Activated CD8-positive, alpha-beta memory T cell treated with anti-CD3 and anti-CD28 coated beads for 36 hours (primary cell): ENCODE measurements at regions not wholly inside any gene's neighbourhood (a gene's known extent, or its start where the extent isn't known, plus 50 kb on each side); places are given as distances from the start of the nearest gene placed in this dataset.
"Not testable (repeated sequence)": the region's sequence is repeated elsewhere in the genome, so short reads cannot be mapped to it uniquely, and the experiment has no call there.

Source experiments
- CTCF ChIA-PET: fragments of 350-600 bp; sonication (Branson Sonifier 250); formaldehyde crosslinking; loops from one replicate; lab custom pipeline; 2021; ENCODE audit warnings: antibody characterized with exemption; lab: Charles Lee
- POLR2A ChIA-PET: fragments of 350-600 bp; sonication (Branson Sonifier 250); formaldehyde crosslinking; loops from one replicate; lab custom pipeline; 2021; ENCODE audit warnings: antibody characterized with exemption; lab: Charles Lee

GRCh38 chr16:85230764-85231383, 118.6 kb upstream of the CIBAR2 start:
- CTCF ChIA-PET, POLR2A ChIA-PET: not testable (repeated sequence)

DNA sequence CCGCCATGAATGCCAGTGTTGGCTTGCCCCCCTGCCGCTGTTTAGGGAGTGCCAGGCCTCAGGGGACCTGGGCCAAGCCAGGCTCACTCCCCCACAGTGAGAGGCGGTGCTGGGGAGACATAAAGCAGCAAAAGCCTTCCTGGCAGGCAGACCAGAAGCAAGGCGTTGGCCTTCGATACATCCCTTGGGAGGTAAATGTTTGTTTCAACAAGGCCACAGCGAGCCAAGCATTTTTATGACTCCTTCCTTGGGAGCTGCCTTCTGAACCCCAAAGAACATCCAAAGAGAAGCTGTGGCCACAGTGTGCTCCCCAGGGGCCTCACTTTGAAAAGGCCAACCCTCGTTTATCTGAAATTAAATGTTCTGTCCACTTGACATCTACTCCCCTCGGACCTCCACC, 119.7 kb upstream of the CIBAR2 start:
- CTCF ChIA-PET: no interaction called here
- POLR2A ChIA-PET: no interaction called here

DNA sequence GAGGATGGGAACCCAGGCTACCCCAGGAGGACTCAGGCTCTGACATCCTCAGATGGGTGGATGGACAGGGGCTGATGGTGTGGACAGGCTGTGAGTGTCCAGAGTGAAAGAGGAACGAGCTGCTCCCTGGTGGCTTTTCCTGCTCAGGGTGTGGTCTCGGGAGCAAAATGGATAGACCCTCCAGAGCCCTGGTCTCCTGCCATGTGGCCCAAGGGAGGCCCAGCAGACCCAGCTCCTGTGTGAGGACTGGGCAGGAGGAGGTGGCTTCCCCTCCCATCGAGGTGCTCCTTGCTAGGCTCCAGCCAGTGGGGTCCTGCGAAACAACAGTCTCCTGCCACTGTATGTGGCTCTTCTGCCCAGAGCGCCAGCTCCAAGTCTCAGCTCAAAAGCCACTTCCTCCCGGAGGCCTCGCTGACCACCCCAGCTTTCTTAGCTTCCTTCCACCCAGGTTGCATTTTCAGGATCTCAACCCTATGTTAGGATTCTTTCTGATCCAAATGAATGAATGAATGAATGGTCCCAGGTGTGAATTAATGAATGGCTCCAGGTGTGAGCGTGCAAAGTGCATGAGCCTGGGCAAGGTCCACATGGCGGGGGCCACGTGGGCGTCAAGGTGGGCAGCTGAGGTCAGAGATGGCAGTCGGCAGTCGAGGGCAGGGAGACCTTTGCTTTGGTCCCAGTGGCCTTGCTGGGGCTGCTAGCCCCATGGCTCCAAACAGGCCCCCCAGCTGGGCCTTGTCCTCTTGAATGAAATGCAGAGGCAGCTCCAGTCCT, 120.3 kb upstream of the CIBAR2 start:
- ChIA-PET POLR2A (no interaction called here), CTCF (no interaction called here)

- ChIA-PET CTCF (no interaction called here), POLR2A (no interaction called here)
These were observed 121.2 kb upstream of the CIBAR2 start for GRCh38 chr16:85233516-85233915.

GRCh38 chr16:85234310-85235204, 122.3 kb upstream of the CIBAR2 start:
- ChIA-PET POLR2A (no interaction called here), CTCF (interaction anchor here (0.6 kb wide), 1 partner anchor 322 kb away, joined by 3 read pairs; no protein-coding TSS in a partner anchor)

DNA sequence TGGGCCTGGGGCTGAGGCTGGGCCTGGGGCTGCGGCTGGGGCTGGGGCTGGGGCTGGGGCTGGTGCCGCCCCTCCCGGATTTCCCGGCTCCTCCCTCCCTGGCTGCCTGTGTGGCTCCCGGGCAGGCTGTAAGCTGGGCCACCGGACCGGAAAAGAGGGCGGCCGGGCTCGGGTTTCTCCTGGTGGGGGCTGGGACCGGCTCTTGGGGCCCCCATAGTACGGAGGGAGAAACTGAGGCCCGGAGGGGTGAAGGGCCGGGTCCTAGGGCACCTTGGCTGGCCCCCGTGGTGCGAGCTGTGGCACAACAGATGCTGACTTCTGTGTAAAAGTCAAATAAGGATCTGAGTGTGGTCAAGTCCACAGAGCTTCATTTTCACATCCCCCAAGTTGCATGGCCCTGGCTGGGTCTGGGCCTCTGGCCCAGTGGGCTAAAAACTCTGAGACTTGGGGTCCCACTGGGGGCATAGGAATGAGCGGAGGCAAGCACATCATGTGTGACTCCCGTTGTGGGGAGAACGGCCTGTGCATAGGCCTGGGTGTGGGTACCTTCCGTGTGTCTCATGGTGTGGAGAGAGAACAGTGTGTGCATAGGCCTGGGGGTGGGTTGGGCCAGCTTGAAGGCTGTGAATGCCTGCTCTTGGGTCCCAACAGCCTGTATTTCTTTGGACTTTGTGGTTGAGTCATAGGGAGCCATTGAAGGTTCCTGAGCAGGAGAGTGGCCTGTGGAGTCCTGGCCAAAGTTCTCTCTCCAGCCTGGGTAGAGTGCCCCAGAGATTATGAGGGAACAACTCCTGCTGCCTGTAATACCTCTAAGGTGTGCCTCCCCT, 123.9 kb upstream of the CIBAR2 start:
- ChIA-PET POLR2A (no interaction called here), CTCF (no interaction called here)

DNA sequence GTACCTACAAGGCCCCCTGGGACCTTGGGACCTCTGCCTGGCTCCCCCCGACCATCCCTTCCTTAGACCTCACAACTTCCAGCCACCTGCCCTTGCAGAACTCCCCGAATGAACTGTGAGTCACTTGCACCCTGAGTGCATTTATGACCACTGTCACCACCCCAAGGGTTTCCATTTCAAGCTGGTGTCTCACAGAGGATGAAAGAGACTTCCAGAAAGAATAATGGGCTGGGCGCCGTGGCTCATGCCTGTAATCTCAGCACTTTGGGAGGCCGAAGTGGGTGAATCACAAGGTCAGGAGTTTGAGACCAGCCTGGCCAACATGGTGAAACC, 124.5 kb upstream of the CIBAR2 start:
- CTCF ChIA-PET: interaction anchor here (1.0 kb wide), 1 partner anchor 16 kb away, joined by 3 read pairs; no protein-coding TSS in a partner anchor

DNA sequence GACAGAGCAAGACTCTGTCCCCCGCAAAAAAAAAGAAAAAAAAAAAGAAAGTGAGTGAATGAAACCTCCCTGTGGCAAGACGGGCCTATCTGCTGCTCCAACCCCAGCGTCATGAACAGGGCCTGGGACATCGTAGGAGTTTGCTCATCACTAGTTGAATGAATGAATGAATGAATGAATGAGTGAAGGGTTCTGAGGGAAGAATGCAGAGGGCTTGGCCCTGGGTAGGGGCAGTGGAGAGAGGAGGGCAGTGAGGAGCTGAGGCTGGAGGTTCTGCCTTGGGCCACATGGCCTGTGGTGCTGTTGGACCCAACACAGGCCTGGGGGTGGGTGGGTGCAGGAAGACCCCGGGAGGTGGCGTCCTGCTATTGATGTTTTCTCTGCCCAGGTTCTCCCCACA, 125.5 kb upstream of the CIBAR2 start:
- POLR2A ChIA-PET: no interaction called here
- CTCF ChIA-PET: interaction anchor here (1.0 kb wide), 1 partner anchor 15 kb away, joined by 3 read pairs; no protein-coding TSS in a partner anchor

More for the DNA sequence above, 124.5 kb upstream of the CIBAR2 start:
- POLR2A ChIA-PET: no interaction called here

DNA sequence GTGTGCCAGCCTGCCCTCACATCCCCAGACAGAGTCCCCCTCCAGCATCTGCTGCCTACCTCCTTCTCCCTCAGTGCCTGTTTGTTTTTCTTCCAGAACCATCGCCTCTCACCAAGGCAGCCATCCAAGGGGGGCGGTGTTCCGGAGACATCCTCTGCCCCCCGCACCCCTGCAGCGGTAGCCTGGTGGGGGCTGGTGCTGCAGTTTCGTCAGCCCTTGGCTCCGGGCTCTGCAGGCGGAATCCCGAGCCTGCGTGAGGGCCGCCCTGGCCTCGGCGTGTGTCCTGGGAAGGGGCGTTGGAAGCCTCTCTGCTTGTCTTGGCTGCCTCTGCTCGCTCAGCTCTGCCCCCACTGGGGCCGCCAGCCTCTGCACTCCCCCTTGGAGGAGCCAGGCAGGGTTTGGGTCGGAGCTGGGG, 126.0 kb upstream of the CIBAR2 start:
- POLR2A ChIA-PET: no interaction called here
- CTCF ChIA-PET: no interaction called here

GRCh38 chr16:85239239-85239638, 127.0 kb upstream of the CIBAR2 start:
- ChIA-PET POLR2A (no interaction called here), CTCF (no interaction called here)

DNA sequence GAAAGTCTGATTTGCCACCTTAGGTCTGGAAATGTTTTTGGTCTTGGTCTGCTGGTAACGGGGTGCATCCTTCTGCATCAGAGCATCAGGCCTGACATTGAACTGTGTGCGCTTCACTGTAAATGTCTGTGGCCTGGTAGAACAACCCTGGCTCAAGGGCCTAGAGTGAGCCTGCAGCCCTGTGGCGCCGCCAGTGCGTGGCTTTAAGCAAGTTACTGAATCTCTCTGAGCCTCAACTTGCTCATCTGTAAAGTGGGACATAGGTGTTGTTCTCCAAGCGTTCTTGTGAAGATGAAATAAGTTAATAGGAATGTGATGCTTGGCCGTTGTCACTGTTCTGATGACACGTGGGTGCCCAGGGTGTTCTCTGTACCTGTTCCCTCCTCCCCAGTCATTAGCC, 127.6 kb upstream of the CIBAR2 start:
- ChIA-PET CTCF (interaction anchor here (2.4 kb wide), 1 partner anchor 13 kb away, joined by 9 read pairs; no protein-coding TSS in a partner anchor), POLR2A (no interaction called here)

DNA sequence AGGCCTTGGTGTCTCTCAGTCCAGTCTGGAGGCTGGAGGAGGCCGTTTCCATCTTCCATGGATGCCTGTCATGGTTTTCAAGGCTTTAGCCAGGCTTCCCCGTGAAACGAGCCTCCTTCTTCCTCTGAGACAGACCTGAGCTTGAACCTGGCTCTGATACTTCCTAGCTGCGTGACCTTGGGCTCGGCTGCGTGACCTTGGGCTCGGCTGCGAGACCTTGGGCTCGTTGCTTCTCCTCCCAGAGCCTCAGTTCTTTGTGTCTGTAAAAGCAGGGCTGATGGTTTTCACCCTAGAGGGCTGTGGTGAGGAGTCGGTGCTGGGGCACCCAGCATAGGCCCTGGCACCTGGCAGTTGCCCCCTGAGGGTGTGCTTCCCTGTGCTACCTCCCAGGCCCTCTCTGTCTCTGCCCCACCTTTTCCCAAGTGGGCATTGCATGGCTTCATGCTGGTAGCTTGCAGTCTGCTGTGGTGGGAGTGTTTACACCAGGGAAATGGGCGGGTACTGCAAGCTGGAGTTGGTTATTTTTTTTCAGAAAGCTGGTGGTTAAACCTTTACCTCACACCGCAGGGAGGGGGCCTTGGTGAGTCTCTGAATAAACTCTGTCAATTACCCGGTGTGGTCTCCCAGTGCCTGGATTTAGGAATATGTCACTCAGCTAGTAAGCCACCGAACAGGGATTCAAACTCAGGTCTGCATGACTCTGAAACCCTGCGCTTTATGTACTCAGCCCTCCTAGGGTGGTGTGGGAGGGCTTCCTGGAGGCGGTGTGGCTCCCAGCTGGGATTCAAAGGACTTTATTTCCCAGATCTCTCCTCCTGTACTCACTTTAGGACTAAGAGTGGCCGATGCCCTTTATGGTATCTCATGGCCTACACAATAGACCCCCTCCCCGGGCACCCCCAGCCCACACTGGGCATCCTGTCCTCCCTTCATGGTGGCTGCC, 129.0 kb upstream of the CIBAR2 start:
- POLR2A ChIA-PET: no interaction called here
- CTCF ChIA-PET: interaction anchor here (2.4 kb wide), 1 partner anchor 12 kb away, joined by 9 read pairs; no protein-coding TSS in a partner anchor

- CTCF ChIA-PET: interaction anchor here (2.4 kb wide), 1 partner anchor 11 kb away, joined by 9 read pairs; no protein-coding TSS in a partner anchor
- POLR2A ChIA-PET: no interaction called here
These were observed 129.9 kb upstream of the CIBAR2 start for GRCh38 chr16:85242140-85242539.

- ChIA-PET CTCF (no interaction called here), POLR2A (no interaction called here)
These were observed 131.0 kb upstream of the CIBAR2 start for GRCh38 chr16:85243308-85243707.

GRCh38 chr16:85244452-85244851, 132.2 kb upstream of the CIBAR2 start:
- CTCF ChIA-PET: interaction anchor here (1.0 to 1.2 kb wide), 3 partner anchors 23 to 130 kb away, joined by 3 to 6 read pairs (median 3); no protein-coding TSS in a partner anchor

DNA sequence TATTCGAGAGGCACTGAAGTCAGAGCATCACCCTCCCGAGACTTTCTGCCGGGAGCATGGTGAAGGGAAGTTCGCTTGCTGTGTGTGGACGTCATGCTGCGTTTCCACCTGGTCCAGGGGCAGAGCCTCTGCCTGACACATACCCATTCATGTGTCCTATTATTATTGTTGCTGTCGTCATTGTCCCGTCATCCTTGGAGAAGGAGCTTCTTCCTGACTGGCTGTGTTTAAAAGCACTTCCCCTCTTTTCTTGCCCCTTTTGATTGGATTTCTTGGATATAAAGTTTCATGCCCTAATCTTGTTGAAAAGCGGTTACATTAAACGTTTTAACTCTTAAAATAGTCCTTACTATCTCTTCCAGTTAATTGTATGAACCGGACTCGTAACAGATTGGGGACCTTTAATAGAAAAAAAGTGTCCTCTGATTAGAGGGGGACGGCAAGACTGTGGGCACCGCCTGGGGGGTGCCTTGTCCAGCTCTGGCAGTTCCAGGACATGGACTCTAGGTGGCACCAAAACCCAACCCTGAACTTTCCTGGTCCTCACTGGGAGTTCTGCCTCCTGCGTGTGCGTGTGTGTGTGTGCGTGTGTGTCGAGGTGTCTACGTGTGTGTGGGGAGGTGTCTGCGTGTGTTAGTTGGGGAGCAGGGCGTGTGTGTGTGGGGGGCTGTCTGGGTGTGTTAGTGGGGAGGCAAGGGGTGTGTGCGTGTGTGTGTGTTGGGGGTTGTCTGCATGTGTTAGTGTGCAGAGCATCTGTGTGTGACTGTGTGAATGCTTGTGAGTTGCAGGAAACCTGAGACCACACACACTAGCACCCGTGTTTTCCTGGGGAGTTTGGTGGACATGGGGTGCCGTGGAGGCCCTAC, 133.3 kb upstream of the CIBAR2 start:
- POLR2A ChIA-PET: no interaction called here
- CTCF ChIA-PET: interaction anchor here (0.6 to 1.2 kb wide), 8 partner anchors 9 to 622 kb away, joined by 3 to 6 read pairs (median 3); no protein-coding TSS in a partner anchor

More at GRCh38 chr16:85244452-85244851, 132.2 kb upstream of the CIBAR2 start:
- POLR2A ChIA-PET: not testable (repeated sequence)

GRCh38 chr16:85246473-85246872, 134.2 kb upstream of the CIBAR2 start:
- ChIA-PET CTCF (no interaction called here), POLR2A (no interaction called here)
